HG03025 (cell line): ENCODE measurements at regions not wholly inside any gene's neighbourhood (a gene's known extent, or its start where the extent isn't known, plus 50 kb on each side); places are given as distances from the start of the nearest gene placed in this dataset.
"Not testable (repeated sequence)": the region's sequence is repeated elsewhere in the genome, so short reads cannot be mapped to it uniquely, and the experiment has no call there.

Experiments used
- ATAC-seq: cut with Tn5 transposase; IDR thresholded peaks from one replicate; pipeline ENCODE4 v1.9.1; 2021; ENCODE audit warnings: mild to moderate bottlenecking, moderate library complexity; ENCODE audit not compliant: unreplicated experiment, low FRiP score

- no peak for ATAC-seq
These were observed 200.8 kb downstream of the RGS3 start for GRCh38 chr9:113664181-113664875.

GRCh38 chr9:113665064-113665463, 201.5 kb downstream of the RGS3 start:
- ATAC-seq: no peak

DNA sequence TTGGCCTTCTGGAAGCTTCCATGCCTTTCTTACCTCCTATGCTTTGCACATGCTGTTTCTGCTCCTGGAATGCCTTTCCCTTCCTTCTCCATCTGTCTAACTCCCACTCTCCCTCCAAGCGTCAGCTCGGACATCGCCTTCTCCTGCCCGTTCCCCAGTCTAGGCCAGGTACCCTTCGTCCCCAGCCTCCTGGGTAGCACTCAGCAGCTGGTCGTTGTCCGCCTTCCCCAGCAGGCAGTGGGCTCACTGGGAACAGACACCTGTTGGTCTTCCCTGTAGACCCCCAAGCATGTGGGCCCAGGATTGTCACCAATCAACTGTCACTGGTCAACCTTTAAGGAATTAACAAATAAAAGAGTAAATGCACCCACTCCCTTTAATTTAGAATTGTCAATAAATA, 202.2 kb downstream of the RGS3 start:
- no peak for ATAC-seq

- no peak for ATAC-seq
These were observed 204.5 kb downstream of the RGS3 start for GRCh38 chr9:113668061-113668460.

GRCh38 chr9:113669522-113670115, 206.1 kb downstream of the RGS3 start:
- ATAC-seq: no peak

DNA sequence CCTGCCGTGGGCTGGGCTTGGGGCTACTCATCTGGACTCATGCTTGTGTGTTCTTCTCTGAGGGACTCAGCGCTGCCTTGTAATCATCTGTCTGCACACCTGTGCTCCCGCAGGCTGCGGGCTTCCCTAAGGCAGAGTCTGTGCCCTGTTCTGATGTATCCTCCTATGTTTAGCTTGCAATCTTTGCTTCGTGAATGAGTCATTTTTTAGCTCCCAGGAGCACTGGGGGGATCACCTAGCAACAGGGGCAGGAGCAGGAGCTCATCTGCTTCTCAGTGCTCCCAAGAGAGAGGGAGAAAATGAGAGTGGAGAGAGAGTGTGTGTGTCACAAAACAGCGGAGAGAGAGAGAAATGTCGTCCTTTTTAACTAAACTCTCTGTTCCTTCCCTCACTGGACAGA, 202.4 kb upstream of the ZNF618 start:
- no peak for ATAC-seq

DNA sequence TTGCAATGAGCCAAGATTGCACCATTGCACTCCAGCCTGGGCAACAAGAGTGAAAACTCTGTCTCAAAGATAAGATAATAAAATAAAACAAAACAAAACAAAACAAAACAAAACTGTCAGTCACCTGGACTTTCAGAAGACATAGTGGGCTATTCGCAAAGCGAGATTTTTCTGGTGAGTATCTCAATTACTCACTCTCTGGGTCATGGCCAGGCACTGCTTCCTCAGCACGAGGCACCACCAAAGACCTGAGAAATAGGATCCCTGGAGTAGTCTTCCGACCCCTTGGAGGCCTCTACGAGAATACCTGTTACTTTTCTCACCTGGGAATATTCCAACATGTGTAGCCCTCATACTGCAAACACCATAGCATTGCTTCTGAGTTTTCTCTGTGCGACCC, 201.7 kb upstream of the ZNF618 start:
- no peak for ATAC-seq

GRCh38 chr9:113675475-113675941, 200.6 kb upstream of the ZNF618 start:
- ATAC-seq: no peak

- no peak for ATAC-seq
These were observed 199.1 kb upstream of the ZNF618 start for GRCh38 chr9:113677057-113677456.

- no peak for ATAC-seq
These were observed 198.5 kb upstream of the ZNF618 start for GRCh38 chr9:113677569-113677968.

GRCh38 chr9:113678119-113678858, 197.8 kb upstream of the ZNF618 start:
- no peak for ATAC-seq

DNA sequence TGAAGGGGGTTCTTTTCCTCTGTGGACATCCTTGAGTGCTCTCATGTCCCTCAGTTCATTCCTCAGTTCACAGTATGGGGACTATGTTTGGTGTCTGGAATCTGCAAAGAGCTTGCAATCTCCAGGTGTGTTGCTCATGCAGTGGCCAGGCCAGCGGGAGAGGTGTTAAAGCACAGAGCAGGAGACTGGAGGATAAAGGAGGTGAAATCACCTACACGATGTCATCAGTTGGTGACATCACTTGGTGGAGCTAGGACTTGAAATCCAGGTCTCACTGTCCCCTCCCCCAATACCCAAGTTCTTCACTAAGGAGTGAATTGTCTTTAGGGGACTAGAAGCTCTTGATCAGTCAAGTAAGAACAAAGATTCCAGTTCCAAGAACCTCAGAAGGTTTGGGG, 197.3 kb upstream of the ZNF618 start:
- ATAC-seq: no peak

- no peak for ATAC-seq
These were observed 193.8 kb upstream of the ZNF618 start for GRCh38 chr9:113682297-113682771.

DNA sequence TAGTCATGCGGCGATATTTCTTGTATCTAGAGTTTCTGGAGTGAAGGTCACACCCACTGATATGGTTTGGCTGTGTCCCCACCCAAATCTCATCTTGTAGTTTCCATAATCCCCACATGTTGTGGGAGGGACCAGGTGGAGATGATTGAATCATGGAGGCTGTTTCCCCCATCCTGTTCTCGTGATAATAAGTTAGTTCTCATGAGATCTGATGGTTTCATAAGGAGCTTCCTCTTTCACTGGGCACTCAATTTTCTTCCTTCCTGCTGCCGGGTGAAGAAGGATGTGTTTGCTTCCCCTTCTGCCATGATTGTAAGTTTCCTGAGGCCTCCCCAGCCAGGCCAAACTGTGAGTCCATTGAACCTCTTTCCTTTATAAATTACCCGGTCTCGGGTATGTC, 190.5 kb upstream of the ZNF618 start:
- not testable (repeated sequence) for ATAC-seq

GRCh38 chr9:113687107-113687679, 188.9 kb upstream of the ZNF618 start:
- no peak for ATAC-seq

DNA sequence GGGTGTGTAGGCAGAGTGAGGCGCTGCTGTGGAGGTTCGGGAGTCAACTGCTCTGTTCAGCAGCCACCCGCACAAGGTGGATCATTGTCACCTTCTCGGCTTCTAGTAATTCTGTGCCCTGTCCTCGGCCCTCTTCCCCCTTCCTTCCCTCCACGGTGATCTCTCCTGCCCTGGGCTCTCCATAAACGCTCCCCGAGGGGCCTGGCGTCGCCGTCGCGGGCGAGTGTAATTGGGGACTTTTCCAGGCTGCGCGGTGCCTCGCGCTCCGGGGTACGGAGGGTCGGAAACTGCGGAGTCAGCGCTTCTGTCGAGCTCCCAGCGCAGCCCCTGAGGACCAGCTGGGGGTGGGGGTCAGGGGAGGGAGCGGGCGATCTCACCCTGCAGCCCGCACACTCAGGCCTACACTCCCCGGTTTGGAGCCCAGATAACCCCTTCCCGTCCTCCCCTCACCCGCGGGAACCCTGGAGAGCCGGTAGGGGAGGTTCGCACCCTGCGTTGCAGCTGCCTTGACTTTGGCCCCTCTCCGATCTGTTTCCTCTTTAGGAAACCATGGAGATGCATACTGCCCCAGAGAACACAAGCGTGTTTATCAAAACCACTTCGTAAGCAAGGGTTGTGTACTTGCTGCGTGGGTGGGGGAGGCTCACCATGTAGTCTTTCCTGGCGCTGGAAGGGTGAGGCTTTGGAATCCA, 188.3 kb upstream of the ZNF618 start:
- ATAC-seq: no peak

GRCh38 chr9:113690055-113690740, 185.9 kb upstream of the ZNF618 start:
- no peak for ATAC-seq

- no peak for ATAC-seq
These were observed 183.9 kb upstream of the ZNF618 start for GRCh38 chr9:113692256-113692655.

DNA sequence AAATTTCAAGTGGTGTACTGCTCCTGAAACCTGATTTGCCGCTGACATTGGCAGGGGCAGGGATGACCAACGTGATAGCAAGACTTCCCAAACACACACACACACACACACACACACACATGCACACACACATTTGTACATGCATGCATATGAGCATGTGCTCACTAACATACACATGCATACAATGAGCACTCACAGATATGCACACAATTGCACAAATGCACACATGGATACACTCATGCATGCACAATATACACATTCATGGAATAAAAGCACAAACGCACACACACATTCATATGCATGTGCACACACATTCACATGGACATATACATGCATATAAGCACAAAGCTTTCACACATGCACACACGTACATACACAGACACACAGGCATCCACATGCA, 181.2 kb upstream of the ZNF618 start:
- ATAC-seq: no peak

DNA sequence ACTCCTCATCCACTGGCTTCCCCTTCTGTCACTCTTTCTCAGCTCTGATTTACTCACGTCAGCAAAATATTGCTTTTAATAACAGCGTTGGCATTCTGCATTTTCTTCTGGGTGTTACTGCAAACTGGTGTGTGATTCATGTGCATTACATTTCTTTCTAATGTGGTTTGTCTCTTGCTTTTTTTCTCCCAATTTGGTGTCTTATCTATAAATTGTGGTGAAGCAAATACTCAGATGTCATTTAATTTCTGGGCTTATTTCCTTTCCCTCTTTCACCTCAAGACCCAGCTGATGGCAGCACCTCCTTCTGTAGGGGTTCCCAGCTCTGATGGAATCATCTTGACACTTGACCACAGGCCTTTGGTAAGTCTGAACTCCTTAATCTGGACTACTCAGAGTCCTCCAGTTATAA, 180.7 kb upstream of the ZNF618 start:
- ATAC-seq: no peak
